ENCODE measurements at regions not wholly inside any gene's neighbourhood (a gene's known extent, or its start where the extent isn't known, plus 50 kb on each side); places are given as distances from the start of the nearest gene placed in this dataset.

DNA sequence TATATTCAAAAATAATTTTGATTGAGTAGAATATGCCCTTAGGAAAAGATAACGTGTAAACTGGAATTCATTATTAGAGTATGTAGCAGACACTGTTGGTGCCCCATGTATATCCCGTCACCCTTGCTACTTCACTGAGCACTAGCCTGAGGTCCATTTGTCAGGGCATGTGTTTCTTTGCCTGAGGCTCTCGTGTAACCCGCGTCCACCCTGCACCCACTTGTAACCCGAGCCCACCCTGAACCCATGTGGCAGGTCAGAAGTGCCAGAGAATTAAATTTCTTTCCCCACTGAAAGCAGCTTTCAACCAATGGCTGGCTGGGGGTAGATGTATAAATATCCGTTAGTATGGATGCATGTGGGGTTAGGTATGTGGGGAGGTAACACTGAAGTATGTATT lies 474.2 kb upstream of the ZNF385D start:
- DNase-seq (ENCODE audit: low spot score), result no peak

DNA sequence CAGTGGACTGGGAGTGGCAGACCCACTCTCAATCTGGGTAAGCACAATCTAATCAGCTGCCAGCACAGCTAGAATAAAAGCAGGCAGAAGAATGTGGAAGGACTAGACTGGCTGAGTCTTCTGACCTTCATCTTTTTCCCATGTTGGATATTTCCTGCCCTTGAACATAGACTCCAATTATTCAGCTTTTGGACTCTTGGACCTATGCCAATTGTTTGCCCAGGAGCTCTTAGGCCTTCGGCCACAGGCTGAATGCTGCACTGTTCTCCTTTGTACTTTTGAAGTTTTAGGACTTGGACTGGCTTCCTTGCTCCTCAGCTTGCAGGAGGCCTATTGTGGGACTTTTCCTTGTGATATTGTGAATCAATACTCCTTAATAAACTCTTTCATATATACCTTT lies 477.7 kb upstream of the ZNF385D start:
- no peak for DNase-seq (ENCODE audit: low spot score)

- DNase-seq (ENCODE audit: low spot score), result no peak
Measured at GRCh38 chr3:22231061-22231460, 480.1 kb upstream of the ZNF385D start.

GRCh38 chr3:22236490-22237270 lies 485.7 kb upstream of the ZNF385D start:
- DNase-seq (ENCODE audit: low spot score), result no peak

GRCh38 chr3:22239011-22239410 lies 488.0 kb upstream of the ZNF385D start:
- no peak for DNase-seq (ENCODE audit: low spot score)

- no peak for DNase-seq (ENCODE audit: low spot score)
Measured at GRCh38 chr3:22241110-22241509, 490.1 kb upstream of the ZNF385D start.

DNA sequence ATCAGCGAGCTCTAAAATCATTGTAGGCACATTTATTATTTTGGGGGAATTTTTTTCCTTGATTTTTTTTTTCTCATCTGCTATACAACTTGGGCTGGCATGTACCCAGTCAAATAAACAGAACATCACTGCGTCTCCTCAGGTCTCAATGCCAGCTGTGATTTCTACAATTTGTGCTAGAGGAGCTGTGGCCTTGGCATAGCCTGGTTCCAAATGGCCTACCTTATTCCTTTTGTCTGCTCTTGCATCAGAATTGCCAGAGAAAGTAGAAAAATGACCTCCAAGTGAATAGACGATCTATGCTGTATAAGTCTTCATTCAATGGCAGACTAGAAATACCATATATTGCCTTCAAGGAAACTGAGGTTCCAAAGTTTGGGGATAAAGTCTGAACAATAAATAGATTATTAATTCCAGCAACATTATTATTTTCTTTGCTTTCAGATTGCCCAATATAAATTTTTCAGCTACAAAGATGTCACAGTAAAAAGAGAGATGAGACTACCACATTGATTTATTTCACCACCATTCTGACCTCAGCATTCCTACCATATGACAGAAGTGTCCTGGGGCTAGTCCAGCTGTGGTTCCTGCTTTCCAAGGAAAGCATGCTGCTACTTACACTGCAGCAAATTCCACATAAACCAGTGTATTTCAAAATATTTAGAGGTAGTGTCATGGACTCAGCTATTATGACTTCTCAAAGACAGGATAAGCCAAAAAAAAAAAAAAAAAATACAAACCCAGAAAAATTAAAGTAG lies 493.9 kb upstream of the ZNF385D start:
- DNase-seq (ENCODE audit: low spot score), result peak; percentile 13

- no peak for DNase-seq (ENCODE audit: low spot score)
Measured at GRCh38 chr3:22245811-22246583, 495.0 kb upstream of the ZNF385D start.

- DNase-seq (ENCODE audit: low spot score), result no peak
Measured at GRCh38 chr3:22249658-22250057, 498.6 kb upstream of the ZNF385D start.

GRCh38 chr3:22257252-22257651 lies 506.2 kb upstream of the ZNF385D start:
- DNase-seq (ENCODE audit: low spot score), result no peak

DNA sequence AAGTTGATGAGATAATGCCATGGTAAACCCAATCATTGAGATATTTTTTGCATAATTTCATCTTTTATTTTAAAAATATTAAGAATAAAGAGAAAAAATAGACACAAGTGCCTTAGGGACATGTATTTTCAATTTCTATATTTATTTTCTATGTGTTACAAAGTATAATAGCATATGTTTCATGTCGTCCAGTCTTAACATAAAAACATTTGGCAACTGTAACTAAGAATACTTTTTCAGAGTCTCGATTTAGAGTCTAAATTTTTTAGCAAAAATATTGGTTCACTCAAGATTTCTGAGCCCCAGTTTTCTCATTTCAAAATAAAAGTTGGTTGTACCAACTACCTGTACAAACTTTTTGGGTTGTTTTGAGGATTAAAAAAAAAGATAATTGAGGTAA lies 511.4 kb upstream of the ZNF385D start:
- no peak for DNase-seq (ENCODE audit: low spot score)

DNA sequence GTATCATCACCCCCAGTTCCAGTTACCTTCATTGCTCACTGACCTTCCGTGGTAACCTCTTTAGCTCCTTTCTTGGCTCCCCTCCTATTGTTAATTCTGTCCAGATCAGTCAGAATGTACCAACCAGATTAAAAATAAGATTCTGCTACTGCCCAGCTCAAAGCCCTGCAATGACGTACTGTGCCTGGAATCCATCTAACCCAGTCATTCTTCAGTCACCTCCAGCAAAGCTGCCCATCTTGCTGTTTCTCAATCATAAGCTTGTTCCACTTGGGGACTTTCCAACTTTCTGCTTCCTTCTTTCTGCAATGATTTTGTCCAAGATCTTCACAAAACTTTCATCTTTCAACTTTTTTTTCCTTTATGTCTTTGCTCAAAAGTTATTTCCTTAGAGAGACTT lies 512.0 kb upstream of the ZNF385D start:
- DNase-seq (ENCODE audit: low spot score), result peak; percentile 9

- no peak for DNase-seq (ENCODE audit: low spot score)
Measured at GRCh38 chr3:22265403-22265802, 514.4 kb upstream of the ZNF385D start.

- DNase-seq (ENCODE audit: low spot score), result no peak
Measured at GRCh38 chr3:22269831-22270230, 518.8 kb upstream of the ZNF385D start.

- no peak for DNase-seq (ENCODE audit: low spot score)
Measured at GRCh38 chr3:22276351-22276750, 525.3 kb upstream of the ZNF385D start.

DNA sequence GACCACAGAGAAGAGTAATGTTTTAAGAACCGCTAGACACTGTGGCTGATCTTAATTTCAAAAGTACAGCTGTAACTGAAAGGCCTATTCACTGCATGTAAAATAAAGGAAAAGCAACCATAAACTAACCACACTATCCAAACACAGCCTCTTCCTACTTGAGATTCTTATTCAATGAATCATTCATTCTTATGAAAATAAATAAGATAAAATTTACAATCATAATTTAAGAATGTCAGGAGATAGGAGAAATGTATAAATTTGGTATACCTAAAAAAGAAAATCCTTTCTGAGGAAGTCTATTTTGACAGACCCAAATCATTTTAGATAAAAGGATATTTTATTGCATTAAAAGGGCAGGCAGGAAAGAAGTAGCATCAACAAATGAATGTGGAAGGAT lies 533.5 kb upstream of the ZNF385D start:
- no peak for DNase-seq (ENCODE audit: low spot score)

GRCh38 chr3:22288756-22289155 lies 537.7 kb upstream of the ZNF385D start:
- no peak for DNase-seq (ENCODE audit: low spot score)

DNA sequence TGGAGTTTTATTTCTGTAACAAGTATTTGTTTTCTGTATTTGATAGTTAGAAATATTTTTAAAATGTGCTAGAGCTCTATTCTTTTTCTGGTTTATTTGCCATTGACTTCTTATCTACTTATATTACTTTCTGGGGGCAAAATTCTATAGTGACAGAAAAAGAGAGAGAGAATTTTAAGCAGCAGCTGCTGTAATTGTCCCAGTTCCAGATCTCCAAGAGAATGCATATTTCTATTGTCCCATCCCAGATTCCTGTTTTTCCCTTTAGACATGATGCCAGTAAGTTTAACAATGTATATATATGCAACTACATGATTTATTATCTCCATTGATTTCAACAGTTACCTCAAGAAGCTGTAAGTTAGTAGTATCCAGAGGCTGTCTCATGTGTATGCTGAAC lies 541.7 kb upstream of the ZNF385D start:
- DNase-seq (ENCODE audit: low spot score), result no peak

DNA sequence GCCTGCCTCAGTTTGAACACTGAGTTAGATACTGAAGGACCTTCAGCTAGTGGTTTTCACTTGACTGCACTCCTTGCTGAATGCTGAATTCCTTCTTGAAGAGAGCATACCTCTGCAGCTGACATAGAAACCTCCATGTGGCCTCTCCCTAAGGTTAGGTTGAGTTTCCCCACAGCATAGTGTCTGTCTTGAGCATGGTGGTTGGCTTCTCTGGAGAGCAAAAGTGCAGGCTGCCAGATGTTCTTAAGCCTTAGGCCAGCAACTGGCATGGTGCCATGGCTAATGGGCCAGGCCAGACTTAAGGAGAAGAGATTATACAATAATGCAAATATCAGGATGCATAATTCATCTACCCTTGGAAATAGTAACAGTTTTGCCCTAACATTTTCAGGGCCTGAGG lies 545.6 kb upstream of the ZNF385D start:
- no peak for DNase-seq (ENCODE audit: low spot score)

GRCh38 chr3:22297436-22297835 lies 546.4 kb upstream of the ZNF385D start:
- no peak for DNase-seq (ENCODE audit: low spot score)

DNA sequence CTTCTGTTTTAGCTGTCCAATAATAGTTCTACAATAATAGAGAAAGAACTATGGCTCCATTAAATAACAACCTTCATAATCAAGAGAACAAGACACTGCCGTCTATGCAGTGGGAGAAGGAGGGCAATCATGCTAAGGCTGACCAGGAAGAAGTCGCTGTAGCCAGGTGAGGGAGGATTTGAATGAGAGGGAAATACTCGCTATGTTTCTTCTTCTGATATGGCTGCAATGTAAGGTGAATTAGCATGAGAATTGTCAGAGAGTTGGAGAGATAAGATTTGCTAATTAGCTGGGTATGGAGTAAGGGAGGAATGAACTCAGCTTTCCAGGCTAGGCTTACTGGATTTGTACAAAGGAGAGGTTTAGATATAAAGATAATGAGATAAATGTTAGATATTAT lies 555.4 kb upstream of the ZNF385D start:
- no peak for DNase-seq (ENCODE audit: low spot score)

DNA sequence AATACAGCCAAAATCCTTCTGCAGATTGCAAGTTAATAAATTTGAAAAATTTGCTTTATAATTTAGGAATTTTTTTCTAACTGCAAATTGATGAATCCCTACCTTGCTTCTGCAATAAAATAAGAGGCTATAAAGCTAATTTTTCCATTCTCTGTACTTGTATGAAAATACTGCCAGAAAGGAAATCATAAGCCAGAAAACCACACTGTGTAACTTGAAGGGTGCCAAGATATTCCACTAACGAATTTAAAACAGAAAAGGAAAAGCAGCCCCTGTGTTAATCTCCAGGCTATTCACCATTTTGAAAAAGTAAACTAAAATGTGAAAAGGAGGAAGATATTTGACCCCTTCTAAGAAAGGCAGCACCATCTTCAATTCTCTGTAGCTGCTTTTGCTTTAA lies 557.9 kb upstream of the ZNF385D start:
- DNase-seq (ENCODE audit: low spot score), result no peak

DNA sequence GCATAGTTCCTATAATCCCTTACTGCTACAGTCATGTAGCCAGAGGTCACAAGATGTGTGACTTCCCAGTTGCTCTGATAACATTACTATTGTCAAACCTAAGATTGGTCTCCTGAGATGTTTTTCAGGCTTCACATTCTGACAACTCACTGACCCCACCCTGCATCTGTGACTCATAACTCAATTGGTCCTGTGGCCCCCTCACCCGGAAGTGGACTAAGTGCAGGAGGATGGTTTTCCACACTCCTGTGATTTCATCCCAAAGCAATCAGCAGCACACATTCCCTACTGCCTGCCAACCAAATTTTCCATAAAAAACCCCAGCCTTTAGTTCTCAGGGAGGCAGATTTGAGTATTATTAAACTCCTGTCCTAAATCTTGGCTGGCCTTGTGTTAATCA lies 564.9 kb upstream of the ZNF385D start:
- no peak for DNase-seq (ENCODE audit: low spot score)
